ENCODE measurements at regions not wholly inside any gene's neighbourhood (a gene's known extent, or its start where the extent isn't known, plus 50 kb on each side); places are given as distances from the start of the nearest gene placed in this dataset.

GRCh38 chr4:84070289-84070688 is 428.8 kb downstream of the NKX6-1 start:
- H3K9me3 ChIP-seq (ENCODE audit: low read depth), result no peaks in the 10 kb centered on the region
- H3K27me3 ChIP-seq, result no peaks in the 10 kb centered on the region
- no peaks in the 10 kb centered on the region for H3K36me3 ChIP-seq
- H3K27ac ChIP-seq, result no peak overlapping the region
- no peak for TF ChIP-seq CTCF (IDR thresholded peaks at IDR 0.05; ENCODE audit: low read depth, low read length)
- H3K4me1 ChIP-seq (ENCODE audit: low read depth), result no peaks in the 10 kb centered on the region
- no peak overlapping the region for H3K4me3 ChIP-seq
- DNase-seq (ENCODE audit: low read depth in 1 of 2, low spot score in 1 of 2), result no peak

- no peak overlapping the region for H3K27ac ChIP-seq
- H3K4me3 ChIP-seq, result no peak overlapping the region
- no peaks in the 10 kb centered on the region for H3K9me3 ChIP-seq (ENCODE audit: low read depth)
- H3K4me1 ChIP-seq (ENCODE audit: low read depth), result no peaks in the 10 kb centered on the region
- H3K36me3 ChIP-seq, result no peaks in the 10 kb centered on the region
- H3K27me3 ChIP-seq, result no peaks in the 10 kb centered on the region
- no peak for TF ChIP-seq CTCF (IDR thresholded peaks at IDR 0.05; ENCODE audit: low read depth, low read length)
- DNase-seq (ENCODE audit: low read depth in 1 of 2, low spot score in 1 of 2), result no peak
Observed at GRCh38 chr4:84063619-84064018, 435.5 kb downstream of the NKX6-1 start.

- TF ChIP-seq CTCF (IDR thresholded peaks at IDR 0.05; ENCODE audit: low read depth, low read length), result no peak
- H3K4me1 ChIP-seq (ENCODE audit: low read depth), result no peaks in the 10 kb centered on the region
- H3K9me3 ChIP-seq (ENCODE audit: low read depth), result no peaks in the 10 kb centered on the region
- H3K27ac ChIP-seq, result no peak overlapping the region
- DNase-seq (ENCODE audit: low read depth in 1 of 2, low spot score in 1 of 2), result no peak
- no peak overlapping the region for H3K4me3 ChIP-seq
- no peaks in the 10 kb centered on the region for H3K27me3 ChIP-seq
- H3K36me3 ChIP-seq, result no peaks in the 10 kb centered on the region
Observed at GRCh38 chr4:84058201-84058600, 440.9 kb downstream of the NKX6-1 start.

GRCh38 chr4:84051639-84052038 is 447.5 kb downstream of the NKX6-1 start:
- Histone ChIP-seq H3K36me3 (no peaks in the 10 kb centered on the region), H3K4me1 (ENCODE audit: low read depth) (no peaks in the 10 kb centered on the region), H3K4me3 (no peak overlapping the region), H3K27me3 (no peaks in the 10 kb centered on the region), H3K9me3 (ENCODE audit: low read depth) (no peaks in the 10 kb centered on the region), H3K27ac (no peak overlapping the region)
- no peak for DNase-seq (ENCODE audit: low read depth in 1 of 2, low spot score in 1 of 2)
- TF ChIP-seq CTCF (IDR thresholded peaks at IDR 0.05; ENCODE audit: low read depth, low read length), result no peak

GRCh38 chr4:84051089-84051488 is 448.0 kb downstream of the NKX6-1 start:
- no peak for TF ChIP-seq CTCF (IDR thresholded peaks at IDR 0.05; ENCODE audit: low read depth, low read length)
- DNase-seq (ENCODE audit: low read depth in 1 of 2, low spot score in 1 of 2), result no peak
- H3K4me3 ChIP-seq, result no peak overlapping the region
- no peak overlapping the region for H3K27ac ChIP-seq
- no peaks in the 10 kb centered on the region for H3K9me3 ChIP-seq (ENCODE audit: low read depth)
- no peaks in the 10 kb centered on the region for H3K4me1 ChIP-seq (ENCODE audit: low read depth)
- H3K36me3 ChIP-seq, result no peaks in the 10 kb centered on the region
- no peaks in the 10 kb centered on the region for H3K27me3 ChIP-seq

- DNase-seq (ENCODE audit: low read depth in 1 of 2, low spot score in 1 of 2), result no peak
- H3K4me1 ChIP-seq (ENCODE audit: low read depth), result no peaks in the 10 kb centered on the region
- H3K27ac ChIP-seq, result no peak overlapping the region
- no peak for TF ChIP-seq CTCF (IDR thresholded peaks at IDR 0.05; ENCODE audit: low read depth, low read length)
- no peaks in the 10 kb centered on the region for H3K9me3 ChIP-seq (ENCODE audit: low read depth)
- H3K36me3 ChIP-seq, result no peaks in the 10 kb centered on the region
- H3K27me3 ChIP-seq, result no peaks in the 10 kb centered on the region
- no peak overlapping the region for H3K4me3 ChIP-seq
Observed at GRCh38 chr4:84050015-84050414, 449.1 kb downstream of the NKX6-1 start.
